ENCODE measurements at regions not wholly inside any gene's neighbourhood (a gene's known extent, or its start where the extent isn't known, plus 50 kb on each side); places are given as distances from the start of the nearest gene placed in this dataset.

- TF ChIP-seq ZNF462 (CRISPR knock-in tag; IDR thresholded peaks at IDR 0.05) (no peak), STAT1 (IDR thresholded peaks at IDR 0.05; ENCODE audit: unreplicated experiment) (no peak)
These were observed 523.0 kb upstream of the CA10 start (continued) for GRCh38 chr17:52681480-52681879.

DNA sequence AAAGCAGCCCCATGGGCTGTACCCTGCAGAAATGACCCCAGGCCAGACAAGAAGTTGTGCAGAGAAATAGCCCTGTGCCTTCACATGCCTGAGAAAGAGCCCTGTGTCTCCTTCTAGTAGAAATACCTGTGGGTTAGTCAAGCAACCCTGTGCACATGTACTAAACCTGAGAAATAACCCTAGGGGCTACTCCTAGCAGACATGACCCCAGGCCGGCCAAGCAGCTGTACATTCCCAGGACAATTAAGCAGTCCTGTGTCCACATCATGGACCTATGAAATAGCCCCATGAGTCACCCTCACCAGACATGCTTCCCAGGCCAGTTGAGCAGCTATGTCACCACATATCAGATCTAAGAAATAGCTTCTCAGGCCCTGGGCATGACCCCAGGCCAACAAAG, 519.7 kb upstream of the CA10 start:
- no peak overlapping the region for H3K27ac ChIP-seq (ENCODE audit: low read depth)
- H3K36me3 Mint-ChIP-seq (ENCODE audit: low read depth), result peaks cover 8% of the 10 kb centered on the region; the same call in 1 of the 3 replicates
- H4K20me1 ChIP-seq (replicated peaks; ENCODE audit: insufficient read depth), result no peaks in the 10 kb centered on the region
- H3K27me3 ChIP-seq (ENCODE audit: insufficient read depth), result no peaks in the 10 kb centered on the region
- no peaks in the 10 kb centered on the region for H3K79me2 ChIP-seq (replicated peaks; ENCODE audit: insufficient read depth)
- no peak overlapping the region for H2AFZ ChIP-seq
- H3K36me3 ChIP-seq (ENCODE audit: insufficient read depth), result no peaks in the 10 kb centered on the region
- no peak for TF ChIP-seq EZH2 (IDR thresholded peaks at IDR 0.05; ENCODE audit: low read depth, unreplicated experiment)
- no peak overlapping the region for H3K4me3 ChIP-seq
- H3K27me3 Mint-ChIP-seq (ENCODE audit: insufficient read depth, low read depth, poor library complexity), result no peaks in the 10 kb centered on the region
- DNase-seq (ENCODE audit: low spot score) (no peak), ATAC-seq (no peak)
- H3K9me3 Mint-ChIP-seq, result peaks cover 34% of the 10 kb centered on the region
- no peaks in the 10 kb centered on the region for H3F3A ChIP-seq (replicated peaks; ENCODE audit: low read depth)
- no peak overlapping the region for H3K27ac Mint-ChIP-seq
- peaks cover 4% of the 10 kb centered on the region; the same call in 2 of the 3 replicates for H3K4me1 Mint-ChIP-seq
- no peaks in the 10 kb centered on the region for H3K4me1 ChIP-seq (ENCODE audit: insufficient read depth)
- H3K9me2 ChIP-seq (ENCODE audit: insufficient read depth), result no peaks in the 10 kb centered on the region; the same call in 1 of the 2 replicates
- no peak overlapping the region for H3K4me3 Mint-ChIP-seq
- no peak overlapping the region for H3K4me2 ChIP-seq

DNA sequence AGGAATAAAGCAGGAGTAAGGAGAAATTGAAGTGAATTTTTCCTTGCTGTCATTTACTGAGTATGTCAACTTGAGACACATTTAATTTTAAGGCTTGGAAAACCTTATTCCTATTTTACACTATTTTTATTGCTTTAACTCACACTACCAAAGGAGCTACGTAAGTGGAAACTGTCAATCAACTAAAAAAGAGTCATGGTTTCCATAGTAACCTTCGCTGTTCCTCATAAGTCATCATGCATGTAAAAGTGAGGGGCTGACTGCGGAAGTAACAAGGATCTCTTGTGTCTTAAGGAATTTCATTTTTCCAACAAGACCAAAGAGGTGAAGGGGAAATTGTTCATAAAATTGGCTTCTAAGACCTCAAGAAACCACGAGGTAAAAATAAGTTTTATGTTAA, 516.2 kb upstream of the CA10 start:
- H3K4me3 ChIP-seq, result no peak overlapping the region
- H3K4me2 ChIP-seq, result no peak overlapping the region
- H3K4me1 Mint-ChIP-seq, result no peaks in the 10 kb centered on the region
- no peaks in the 10 kb centered on the region for H3F3A ChIP-seq (replicated peaks; ENCODE audit: low read depth)
- ATAC-seq, result no peak
- no peak overlapping the region for H2AFZ ChIP-seq
- no peaks in the 10 kb centered on the region for H3K4me1 ChIP-seq (ENCODE audit: insufficient read depth)
- H3K4me3 Mint-ChIP-seq, result no peak overlapping the region
- no peaks in the 10 kb centered on the region for H4K20me1 ChIP-seq (replicated peaks; ENCODE audit: insufficient read depth)
- no peaks in the 10 kb centered on the region for H3K27me3 ChIP-seq (ENCODE audit: insufficient read depth)
- H3K36me3 ChIP-seq (ENCODE audit: insufficient read depth), result no peaks in the 10 kb centered on the region
- no peak overlapping the region for H3K27ac ChIP-seq (ENCODE audit: low read depth)
- H3K9me3 Mint-ChIP-seq, result peaks cover 26% of the 10 kb centered on the region
- peaks cover 4% of the 10 kb centered on the region; the same call in 1 of the 2 replicates for H3K9me2 ChIP-seq (ENCODE audit: insufficient read depth)
- H3K27me3 Mint-ChIP-seq (ENCODE audit: insufficient read depth, low read depth, poor library complexity), result no peaks in the 10 kb centered on the region
- H3K79me2 ChIP-seq (replicated peaks; ENCODE audit: insufficient read depth), result no peaks in the 10 kb centered on the region
- H3K36me3 Mint-ChIP-seq (ENCODE audit: low read depth), result peaks cover 8% of the 10 kb centered on the region; the same call in 1 of the 3 replicates
- no peak for DNase-seq (ENCODE audit: low spot score)
- no peak overlapping the region for H3K27ac Mint-ChIP-seq
- TF ChIP-seq EZH2phosphoT487 (IDR thresholded peaks at IDR 0.05; ENCODE audit: unreplicated experiment), result no peak
- TF ChIP-seq ZNF114 (CRISPR knock-in tag; IDR thresholded peaks at IDR 0.05), result no peak
- no peak for TF ChIP-seq ZNF331 (CRISPR knock-in tag; IDR thresholded peaks at IDR 0.05; ENCODE audit: low read depth)

All from GM23338 (cell line).